GM23338 (cell line): ENCODE measurements at regions not wholly inside any gene's neighbourhood (a gene's known extent, or its start where the extent isn't known, plus 50 kb on each side); places are given as distances from the start of the nearest gene placed in this dataset.

ENCODE experiments used
- ATAC-seq: fragments of 200-7000 bp; cut with Tn5 transposase; 3 replicates; pipeline ENCODE4 v1.9.1; 2020
- DNase-seq: peaks from one replicate; pipeline ENCODE4 v3.0.0-alpha.2; 2015; ENCODE audit warnings: low spot score
- H2AFZ ChIP-seq: fragments of 200-600 bp; sonication (generic); 2 replicates; pipeline ENCODE4 v1.8.0; 2016; ENCODE audit warnings: antibody characterized with exemption, mild to moderate bottlenecking, moderate library complexity
- H3F3A ChIP-seq: fragments of 200-600 bp; sonication (generic); replicated peaks from 2 replicates; pipeline ENCODE4 v1.8.0; 2017; ENCODE audit warnings: antibody characterized with exemption, mixed run types, low read depth
- H3K27ac ChIP-seq: fragments of 200-600 bp; sonication (generic); 2 replicates; pipeline ENCODE4 v1.6.1; 2016; ENCODE audit warnings: low read depth
- H3K27me3 ChIP-seq: fragments of 200-600 bp; sonication (generic); 2 replicates; pipeline ENCODE4 v1.8.0; 2016; ENCODE audit warnings: mild to moderate bottlenecking, mixed run types, moderate library complexity; ENCODE audit not compliant: insufficient read depth
- H3K36me3 ChIP-seq: fragments of 200-600 bp; sonication (generic); 2 replicates; pipeline ENCODE4 v1.8.0; 2016; ENCODE audit warnings: mild to moderate bottlenecking; ENCODE audit not compliant: insufficient read depth
- H3K4me1 ChIP-seq: fragments of 200-600 bp; sonication (generic); 2 replicates; pipeline ENCODE4 v1.8.0; 2016; ENCODE audit warnings: mild to moderate bottlenecking, moderate library complexity; ENCODE audit not compliant: insufficient read depth
- H3K4me2 ChIP-seq: fragments of 200-600 bp; sonication (generic); 2 replicates; pipeline ENCODE4 v1.7.1; 2017; ENCODE audit warnings: mixed run types
- H3K4me3 ChIP-seq: fragments of 200-600 bp; sonication (generic); 2 replicates; pipeline ENCODE4 v1.6.1; 2016; ENCODE audit warnings: mixed run types
- H3K79me2 ChIP-seq: fragments of 200-600 bp; sonication (generic); replicated peaks from 2 replicates; pipeline ENCODE4 v1.8.0; 2017; ENCODE audit warnings: mild to moderate bottlenecking; ENCODE audit not compliant: insufficient read depth
- H3K9me2 ChIP-seq: fragments of 200-600 bp; sonication (generic); 2 replicates; pipeline ENCODE4 v1.8.0; 2017; ENCODE audit not compliant: insufficient read depth
- H4K20me1 ChIP-seq: fragments of 200-600 bp; sonication (generic); replicated peaks from 2 replicates; pipeline ENCODE4 v1.8.0; 2017; ENCODE audit warnings: mild to moderate bottlenecking; ENCODE audit not compliant: insufficient read depth
- H3K27ac Mint-ChIP-seq: 2 replicates; pipeline ENCODE4 v1.8.0; 2020; ENCODE audit warnings: inconsistent platforms, mild to moderate bottlenecking, moderate library complexity, mixed read lengths
- H3K27me3 Mint-ChIP-seq: 3 replicates; pipeline ENCODE4 v1.8.0; 2022; ENCODE audit warnings: low read depth, mild to moderate bottlenecking, moderate library complexity, mixed read lengths, inconsistent platforms; ENCODE audit not compliant: insufficient read depth, poor library complexity
- H3K36me3 Mint-ChIP-seq: 3 replicates; pipeline ENCODE4 v1.8.0; 2021; ENCODE audit warnings: low read depth, mild to moderate bottlenecking, inconsistent platforms, moderate library complexity, mixed read lengths
- H3K4me1 Mint-ChIP-seq: 3 replicates; pipeline ENCODE4 v1.8.0; 2020; ENCODE audit warnings: mild to moderate bottlenecking, inconsistent platforms, mixed read lengths
- H3K4me3 Mint-ChIP-seq: 3 replicates; pipeline ENCODE4 v1.8.0; 2021; ENCODE audit warnings: moderate library complexity, mild to moderate bottlenecking, inconsistent platforms, mixed read lengths
- H3K9me3 Mint-ChIP-seq: 3 replicates; pipeline ENCODE4 v1.8.0; 2020; ENCODE audit warnings: moderate library complexity, mild to moderate bottlenecking, inconsistent platforms, mixed read lengths
- CREB1 ChIP-seq: fragments of 250-450 bp; sonication (Bioruptor Pico); IDR thresholded peaks from 2 replicates; pipeline ENCODE4 v1.5.0; 2020; ENCODE audit warnings: low read depth, mild to moderate bottlenecking, moderate library complexity
- CTCF ChIP-seq, 2 experiments: fragments of 200-600 bp in 1 of 2; sonication (generic) in 1 of 2; conservative IDR thresholded peaks; 2 replicates each; pipeline versions ENCODE4 v1.5.1 to v1.6.1; 2016 to 2017; ENCODE audit warnings: antibody characterized with exemption in 2 of 2, low read depth in 2 of 2, mild to moderate bottlenecking in 2 of 2, moderate library complexity in 1 of 2
- EZH2phosphoT487 ChIP-seq: fragments of 200-600 bp; sonication (generic); IDR thresholded peaks from one replicate; pipeline ENCODE4 v1.8.1; 2018; ENCODE audit warnings: antibody characterized with exemption; ENCODE audit not compliant: unreplicated experiment
- JUNB ChIP-seq: IDR thresholded peaks from one replicate; pipeline ENCODE4 v1.6.1; 2016; ENCODE audit warnings: antibody characterized with exemption; ENCODE audit not compliant: unreplicated experiment
- NANOG ChIP-seq: IDR thresholded peaks from 2 replicates; pipeline ENCODE4 v1.6.1; 2016; ENCODE audit warnings: antibody characterized with exemption, borderline replicate concordance
- POLR2AphosphoS5 ChIP-seq: IDR thresholded peaks from 2 replicates; pipeline ENCODE4 v1.6.1; 2016; ENCODE audit warnings: antibody characterized with exemption, low read depth
- REST ChIP-seq: IDR thresholded peaks from one replicate; pipeline ENCODE4 v1.6.1; 2018; ENCODE audit warnings: antibody characterized with exemption; ENCODE audit not compliant: unreplicated experiment
- STAT1 ChIP-seq: IDR thresholded peaks from one replicate; pipeline ENCODE4 v1.6.1; 2016; ENCODE audit warnings: antibody characterized with exemption; ENCODE audit not compliant: unreplicated experiment
- ZNF114 ChIP-seq: fragments of 250-450 bp; sonication (Bioruptor Pico); IDR thresholded peaks from 2 replicates; pipeline ENCODE4 v1.5.0; 2020; ENCODE audit warnings: mild to moderate bottlenecking, moderate library complexity
- ZNF331 ChIP-seq: fragments of 250-450 bp; sonication (Bioruptor Pico); IDR thresholded peaks from 2 replicates; pipeline ENCODE4 v1.5.0; 2020; ENCODE audit warnings: low read depth, mild to moderate bottlenecking, moderate library complexity
- TF ChIP-seq, protein P1 (sequence below): IDR thresholded peaks from 2 replicates; pipeline ENCODE4 v1.6.1; 2016; ENCODE audit warnings: antibody characterized with exemption

DNA sequence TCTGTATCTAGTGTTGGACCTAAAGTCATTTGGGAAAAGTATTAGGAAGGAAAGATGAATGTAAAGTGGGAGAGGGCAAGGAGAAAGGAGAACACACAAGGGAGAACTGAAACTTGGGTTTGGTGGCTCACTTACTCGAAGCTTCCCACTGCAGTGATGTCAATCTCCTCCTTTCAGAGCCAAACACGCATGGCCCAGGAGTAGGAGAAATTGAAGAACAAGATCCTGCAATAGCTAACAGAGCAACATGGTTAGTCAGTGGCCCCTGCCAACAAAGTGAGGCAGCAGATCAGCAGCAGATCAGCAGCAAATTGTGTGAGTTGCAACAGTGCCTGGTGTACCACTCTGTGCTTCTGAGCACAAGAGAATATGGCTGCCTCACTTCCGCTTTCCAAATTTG, 366.4 kb downstream of the PSAT1 start (continued):
- TF ChIP-seq ZNF331 (CRISPR knock-in tag) (no peak), STAT1 (no peak), REST (no peak), CREB1 (CRISPR knock-in tag) (no peak), CTCF (conservative IDR thresholded peaks at IDR 0.05; ENCODE audit: low read depth in 2 of 2) (no peak), EZH2phosphoT487 (no peak)
- TF ChIP-seq, protein P1, sequence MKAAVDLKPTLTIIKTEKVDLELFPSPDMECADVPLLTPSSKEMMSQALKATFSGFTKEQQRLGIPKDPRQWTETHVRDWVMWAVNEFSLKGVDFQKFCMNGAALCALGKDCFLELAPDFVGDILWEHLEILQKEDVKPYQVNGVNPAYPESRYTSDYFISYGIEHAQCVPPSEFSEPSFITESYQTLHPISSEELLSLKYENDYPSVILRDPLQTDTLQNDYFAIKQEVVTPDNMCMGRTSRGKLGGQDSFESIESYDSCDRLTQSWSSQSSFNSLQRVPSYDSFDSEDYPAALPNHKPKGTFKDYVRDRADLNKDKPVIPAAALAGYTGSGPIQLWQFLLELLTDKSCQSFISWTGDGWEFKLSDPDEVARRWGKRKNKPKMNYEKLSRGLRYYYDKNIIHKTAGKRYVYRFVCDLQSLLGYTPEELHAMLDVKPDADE: no peak

GRCh38 chr9:78664370-78664769, 367.4 kb downstream of the PSAT1 start:
- Histone ChIP-seq H3K79me2 (no peaks in the 10 kb centered on the region), H3F3A (no peaks in the 10 kb centered on the region), H3K4me2 (no peak overlapping the region), H4K20me1 (no peaks in the 10 kb centered on the region), H3K36me3 (no peaks in the 10 kb centered on the region), H2AFZ (no peak overlapping the region), H3K27me3 (no peaks in the 10 kb centered on the region), H3K27ac (no peak overlapping the region), H3K9me2 (no peaks in the 10 kb centered on the region), H3K4me3 (no peak overlapping the region), H3K4me1 (no peaks in the 10 kb centered on the region)
- no peak overlapping the region for H3K4me3 Mint-ChIP-seq
- no peak overlapping the region for H3K27ac Mint-ChIP-seq
- H3K4me1 Mint-ChIP-seq: peaks cover 3% of the 10 kb centered on the region; the same call in 1 of the 3 replicates
- H3K27me3 Mint-ChIP-seq: no peaks in the 10 kb centered on the region
- no peaks in the 10 kb centered on the region for H3K36me3 Mint-ChIP-seq
- H3K9me3 Mint-ChIP-seq: no peaks in the 10 kb centered on the region
- DNase-seq (no peak), ATAC-seq (no peak)
- no peak for TF ChIP-seq REST
- TF ChIP-seq POLR2AphosphoS5: no peak
- TF ChIP-seq, protein P1: no peak
- TF ChIP-seq JUNB: no peak
- no peak for TF ChIP-seq CREB1 (CRISPR knock-in tag)
- TF ChIP-seq EZH2phosphoT487: no peak
- no peak for TF ChIP-seq ZNF114
- TF ChIP-seq NANOG: no peak
